H1 (cell line): ENCODE measurements at regions not wholly inside any gene's neighbourhood (a gene's known extent, or its start where the extent isn't known, plus 50 kb on each side); places are given as distances from the start of the nearest gene placed in this dataset.

Experiments used
- CTCF ChIA-PET: fragments of 300-600 bp; sonication (Branson Sonifier 250); formaldehyde crosslinking; loops from one replicate; lab custom pipeline; 2021; ENCODE audit not compliant: partially characterized antibody; lab: Charles Lee
- POLR2A ChIA-PET: fragments of 300-600 bp; sonication (Branson Sonifier 250); formaldehyde crosslinking; loops from one replicate; lab custom pipeline; 2021; ENCODE audit warnings: inconsistent platforms; ENCODE audit not compliant: partially characterized antibody; lab: Charles Lee
- DNase-seq, 2 experiments: peaks; one replicate each; pipeline versions ENCODE4 v3.0.0 to v3.0.0-alpha.2; 2010 to 2022; ENCODE audit warnings: low spot score in 2 of 2, low read depth in 1 of 2, mixed read lengths in 1 of 2
- FAIRE-seq: peaks from 2 replicates; lab custom pipeline; 2011; peaks lifted over from hg19 to GRCh38; lab: Jason Lieb, UNC
- H2AFZ ChIP-seq: 2 replicates; pipeline ENCODE4 v1.8.1; 2012; ENCODE audit warnings: low read length, inconsistent platforms
- H2AK5ac ChIP-seq: 2 replicates; pipeline ENCODE4 v1.6.1; 2013; ENCODE audit warnings: low read depth, low read length
- H2BK120ac ChIP-seq: replicated peaks from 2 replicates; pipeline ENCODE3; 2013; ENCODE audit warnings: low read depth, low read length, inconsistent platforms
- H2BK12ac ChIP-seq: 2 replicates; pipeline ENCODE4 v1.6.1; 2013; ENCODE audit warnings: low read depth, low read length
- H2BK15ac ChIP-seq: 2 replicates; pipeline ENCODE4 v1.6.1; 2013; ENCODE audit warnings: low read length
- H2BK20ac ChIP-seq: 2 replicates; pipeline ENCODE4 v1.6.1; 2013; ENCODE audit warnings: low read length
- H2BK5ac ChIP-seq: 2 replicates; pipeline ENCODE4 v1.6.1; 2013; ENCODE audit warnings: low read depth, low read length
- H3K14ac ChIP-seq: 2 replicates; pipeline ENCODE4 v1.6.1; 2013; ENCODE audit warnings: inconsistent platforms; ENCODE audit not compliant: insufficient read length
- H3K18ac ChIP-seq: 2 replicates; pipeline ENCODE4 v1.6.1; 2013; ENCODE audit warnings: low read length; ENCODE audit errors: extremely low read depth
- H3K23ac ChIP-seq: 2 replicates; pipeline ENCODE4 v1.6.1; 2013; ENCODE audit warnings: inconsistent platforms; ENCODE audit not compliant: insufficient read length
- H3K23me2 ChIP-seq: 2 replicates; pipeline ENCODE4 v1.6.1; 2013; ENCODE audit warnings: low read depth, low read length
- H3K27ac ChIP-seq: 2 replicates; pipeline ENCODE4 v1.6.1; 2011; ENCODE audit warnings: low read depth, low read length, inconsistent platforms
- H3K27me3 ChIP-seq, 4 experiments: replicated peaks in 1 of 4; 1 replicate in 1 of 4; 2 replicates in 3 of 4; pipeline versions ENCODE4 v1.6.1 to v1.8.1; 2011 to 2013; ENCODE audit warnings: low read length in 3 of 4, mild to moderate bottlenecking in 3 of 4, inconsistent platforms in 2 of 4, mixed read lengths in 2 of 4, moderate library complexity in 1 of 4; ENCODE audit not compliant: control insufficient read depth in 3 of 4, insufficient read depth in 3 of 4; ENCODE audit errors: extremely low read depth in 1 of 4
- H3K36me3 ChIP-seq, 4 experiments: 2 replicates each; pipeline versions ENCODE4 v1.6.1 to v1.8.1; 2011 to 2013; ENCODE audit warnings: mild to moderate bottlenecking in 4 of 4, low read length in 3 of 4, moderate library complexity in 2 of 4, control low read depth in 1 of 4, inconsistent platforms in 1 of 4; ENCODE audit not compliant: insufficient read depth in 4 of 4, control insufficient read depth in 2 of 4
- H3K4ac ChIP-seq: replicated peaks from 2 replicates; pipeline ENCODE3; 2013; ENCODE audit warnings: low read length, low read depth, mixed read lengths, inconsistent platforms; ENCODE audit not compliant: insufficient read length
- H3K4me1 ChIP-seq, 4 experiments: replicated peaks in 1 of 4; 1 replicate in 1 of 4; 2 replicates in 3 of 4; pipeline versions ENCODE4 v1.6.1 to v1.8.1; 2011 to 2013; ENCODE audit warnings: low read length in 3 of 4, inconsistent platforms in 2 of 4, mixed read lengths in 1 of 4; ENCODE audit not compliant: insufficient read depth in 4 of 4, control insufficient read depth in 3 of 4
- H3K4me2 ChIP-seq, 2 experiments: 2 replicates each; pipeline versions ENCODE4 v1.6.1 to v1.8.1; 2011 to 2013; ENCODE audit warnings: low read depth in 2 of 2, low read length in 2 of 2, control low read depth in 1 of 2, inconsistent platforms in 1 of 2, mild to moderate bottlenecking in 1 of 2; ENCODE audit not compliant: insufficient read depth in 1 of 2
- H3K4me3 ChIP-seq, 4 experiments: fragments of 200-600, 300-600 bp in 1 of 4; sonication (generic), shearing (Covaris generic), sonication (Bioruptor Twin) in 1 of 4; 2 replicates each; pipeline versions ENCODE4 v1.5.1 to v1.8.1; 2011 to 2016; ENCODE audit warnings: low read length in 4 of 4, low read depth in 3 of 4, control low read depth in 2 of 4, inconsistent platforms in 2 of 4, mild to moderate bottlenecking in 2 of 4, mixed read lengths in 1 of 4, moderate library complexity in 1 of 4; ENCODE audit not compliant: insufficient read depth in 2 of 4; ENCODE audit errors: extremely low read depth in 1 of 4
- H3K56ac ChIP-seq: replicated peaks from 2 replicates; pipeline ENCODE3; 2013; ENCODE audit warnings: low read depth, mild to moderate bottlenecking, mixed read lengths, low read length, inconsistent platforms; ENCODE audit not compliant: insufficient read length
- H3K79me1 ChIP-seq: 2 replicates; pipeline ENCODE4 v1.6.1; 2013; ENCODE audit warnings: low read depth, low read length, control low read depth
- H3K79me2 ChIP-seq, 2 experiments: 2 replicates each; pipeline versions ENCODE4 v1.6.1 to v1.8.1; 2012 to 2013; ENCODE audit warnings: low read length in 2 of 2, mild to moderate bottlenecking in 2 of 2, inconsistent platforms in 1 of 2; ENCODE audit not compliant: insufficient read depth in 2 of 2, control insufficient read depth in 1 of 2
- H3K9ac ChIP-seq, 4 experiments: replicated peaks in 1 of 4; 1 replicate in 1 of 4; 2 replicates in 3 of 4; pipeline versions ENCODE4 v1.6.1 to v1.8.1; 2011 to 2013; ENCODE audit warnings: low read depth in 3 of 4, low read length in 3 of 4, control low read depth in 2 of 4, mild to moderate bottlenecking in 2 of 4, moderate library complexity in 2 of 4, inconsistent platforms in 1 of 4; ENCODE audit errors: extremely low read depth in 1 of 4
- H3K9me3 ChIP-seq, 2 experiments: 2 replicates each; pipeline versions ENCODE4 v1.6.1 to v1.8.1; 2012 to 2013; ENCODE audit warnings: mild to moderate bottlenecking in 2 of 2, moderate library complexity in 2 of 2, control low read depth in 1 of 2, inconsistent platforms in 1 of 2, low read depth in 1 of 2, low read length in 1 of 2, mixed read lengths in 1 of 2; ENCODE audit not compliant: insufficient read depth in 2 of 2
- H4K20me1 ChIP-seq, 2 experiments: replicated peaks in 1 of 2; 2 replicates each; pipeline versions ENCODE3 to v1.8.1; 2011 to 2013; ENCODE audit warnings: inconsistent platforms in 2 of 2, low read length in 2 of 2, mild to moderate bottlenecking in 1 of 2; ENCODE audit not compliant: insufficient read depth in 2 of 2, control insufficient read depth in 1 of 2
- H4K5ac ChIP-seq: 2 replicates; pipeline ENCODE4 v1.6.1; 2013; ENCODE audit warnings: low read length, low read depth, mixed read lengths, inconsistent platforms; ENCODE audit not compliant: insufficient read length
- H4K8ac ChIP-seq: 2 replicates; pipeline ENCODE4 v1.8.0; 2013; ENCODE audit warnings: mild to moderate bottlenecking, moderate library complexity, low read length, inconsistent platforms; ENCODE audit not compliant: insufficient read depth; ENCODE audit errors: extremely low read depth
- H4K91ac ChIP-seq: replicated peaks from 2 replicates; pipeline ENCODE3; 2013; ENCODE audit warnings: low read length, mixed read lengths, inconsistent platforms; ENCODE audit not compliant: insufficient read length
- CBX8 ChIP-seq: fragments of 300-800, 300-1000 bp; sonication (generic); IDR thresholded peaks from 2 replicates; pipeline ENCODE4 v1.7.1; 2016; ENCODE audit warnings: low read depth, low read length, borderline replicate concordance
- CREB1 ChIP-seq: IDR thresholded peaks from 2 replicates; pipeline ENCODE4 v1.6.1; 2012; ENCODE audit warnings: inconsistent platforms
- GABPA ChIP-seq: IDR thresholded peaks from 2 replicates; pipeline ENCODE4 v1.6.1; 2011; ENCODE audit warnings: mild to moderate bottlenecking, low read length, moderate library complexity, borderline replicate concordance; ENCODE audit not compliant: insufficient read depth
- HDAC2 ChIP-seq, 2 experiments: fragments of 300-600 bp in 1 of 2; sonication (generic) in 1 of 2; IDR thresholded peaks; 2 replicates each; pipeline ENCODE4 v1.6.1; 2011 to 2012; ENCODE audit warnings: low read depth in 2 of 2, low read length in 2 of 2, mild to moderate bottlenecking in 2 of 2, moderate library complexity in 2 of 2, borderline replicate concordance in 1 of 2, inconsistent platforms in 1 of 2
- NRF1 ChIP-seq: IDR thresholded peaks from 2 replicates; pipeline ENCODE4 v1.6.1; 2011; ENCODE audit warnings: mild to moderate bottlenecking, low read depth, low read length, improper control_type of control experiment
- POLR2AphosphoS5 ChIP-seq: IDR thresholded peaks from 2 replicates; pipeline ENCODE4 v1.6.1; 2011; ENCODE audit warnings: low read depth, low read length
- RFX5 ChIP-seq: IDR thresholded peaks from 2 replicates; pipeline ENCODE4 v1.6.1; 2011; ENCODE audit warnings: low read depth, low read length, improper control_type of control experiment, borderline replicate concordance
- SIRT6 ChIP-seq: IDR thresholded peaks from one replicate; pipeline ENCODE4 v1.7.1; 2012; ENCODE audit warnings: low read length, inconsistent platforms
- WGBS, 2 experiments: shearing (Covaris generic) in 1 of 2; methylation state at CpG; one replicate each; pipeline versions ENCODE4 v1.1.6 to v1.1.7; 2013 to 2015; ENCODE audit warnings: low lambda C conversion rate in 2 of 2, mixed read lengths in 2 of 2, inconsistent platforms in 1 of 2, low coverage in 1 of 2, missing lambda C conversion rate in 1 of 2; ENCODE audit not compliant: insufficient replicate concordance in 2 of 2, insufficient coverage in 1 of 2, insufficient read length in 1 of 2; ENCODE audit errors: extremely low coverage in 1 of 2, missing lambda C conversion rate in 1 of 2; 5-methylcytosine and 5-hydroxymethylcytosine counted together
- TF ChIP-seq, protein P1 (sequence below), 3 experiments: IDR thresholded peaks; 1 replicate in 2 of 3; 2 replicates in 1 of 3; pipeline versions ENCODE4 v1.5.1 to v1.6.1; 2011; ENCODE audit warnings: low read length in 3 of 3, mild to moderate bottlenecking in 3 of 3, inconsistent platforms in 2 of 3, low read depth in 1 of 3, moderate library complexity in 1 of 3; ENCODE audit not compliant: insufficient read depth in 1 of 3; ENCODE audit errors: control extremely low read depth in 1 of 3

DNA sequence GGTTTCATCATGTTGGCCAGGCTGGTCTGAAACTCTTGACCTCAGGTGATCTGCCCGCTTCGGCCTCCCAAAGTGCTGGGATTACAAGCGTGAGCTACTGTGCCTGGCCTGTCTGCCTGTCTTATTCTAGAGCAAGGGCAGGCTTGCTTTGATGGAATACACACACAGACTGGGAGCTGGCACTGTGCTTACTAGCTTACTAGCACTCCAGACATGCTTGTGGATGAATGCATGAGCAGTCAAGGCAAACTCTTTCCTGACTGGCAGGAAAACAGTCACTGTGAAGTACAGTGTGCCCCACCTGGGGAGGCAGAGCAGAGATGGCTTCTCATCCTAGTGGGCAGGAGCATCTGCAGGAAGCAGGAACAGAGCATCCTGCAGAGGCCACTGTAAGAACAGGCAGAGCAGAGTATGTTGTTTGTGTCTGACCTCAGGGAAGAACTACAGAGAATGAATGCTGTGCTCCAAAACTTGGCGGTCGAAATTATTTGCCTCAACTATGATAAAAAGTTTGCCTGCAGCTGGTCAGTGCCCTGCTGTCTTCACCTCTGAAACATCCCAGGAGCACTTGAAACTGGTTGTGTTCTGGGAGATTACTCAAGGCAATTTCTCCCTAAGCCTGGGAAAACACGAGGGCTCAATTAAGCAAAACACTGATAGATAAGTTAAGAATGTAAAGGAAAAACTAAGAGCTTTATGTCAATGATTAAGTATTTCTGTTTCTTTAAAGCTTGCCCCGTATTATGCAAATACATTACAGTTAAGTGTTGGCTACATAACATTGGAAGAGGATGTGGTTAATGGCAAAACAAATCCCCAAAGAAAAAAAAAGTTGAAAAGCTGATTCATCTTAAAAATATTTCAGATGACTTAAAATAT lies 102.4 kb downstream of the VAPA start:
- H3K14ac ChIP-seq, result no peak overlapping the region
- no peak overlapping the region for H2BK120ac ChIP-seq
- H3K4ac ChIP-seq, result no peak overlapping the region
- FAIRE-seq (no peak), DNase-seq (no peak)
- no peak overlapping the region for H3K56ac ChIP-seq
- H2BK12ac ChIP-seq, result no peak overlapping the region; the same call in 1 of the 2 replicates
- no peak overlapping the region for H2BK5ac ChIP-seq
- H3K4me3 ChIP-seq, result no peak overlapping the region
- H2BK20ac ChIP-seq, result no peak overlapping the region
- no peaks in the 10 kb centered on the region for H3K36me3 ChIP-seq
- no peaks in the 10 kb centered on the region for H3K9me3 ChIP-seq
- no peak overlapping the region for H3K9ac ChIP-seq
- no peak overlapping the region for H4K8ac ChIP-seq
- H2AK5ac ChIP-seq, result no peak overlapping the region
- H4K5ac ChIP-seq, result no peak overlapping the region
- no peaks in the 10 kb centered on the region for H3K23me2 ChIP-seq
- 0 out of 7 replicates have a peak, but pooled peaks cover 0 to 2% (median 0%) of the 10 kb centered on the region in 4 experiments for H3K27me3 ChIP-seq
- no peaks in the 10 kb centered on the region for H4K20me1 ChIP-seq
- 87% methylated on average over 7 of the region's 7 CpGs; no CpG with 5 or more reads in 1 of the 2 experiments for WGBS, 2 experiments
- POLR2A ChIA-PET, result no interaction called here
- no peak overlapping the region for H3K18ac ChIP-seq
- no peaks in the 10 kb centered on the region for H3K4me1 ChIP-seq
- H3K27ac ChIP-seq, result no peak overlapping the region
- 0 out of 2 replicates have a peak overlapping the region, but pooled peaks have one; percentile 77 for H2AFZ ChIP-seq
- H3K79me1 ChIP-seq, result no peaks in the 10 kb centered on the region
- H3K4me2 ChIP-seq, result no peak overlapping the region
- no peak overlapping the region for H3K23ac ChIP-seq
- CTCF ChIA-PET, result interaction anchor here (0.6 to 3.1 kb wide), 8 partner anchors 10 to 503 kb away, joined by 3 to 13 read pairs (median 4); no protein-coding TSS in a partner anchor
- no peak overlapping the region for H4K91ac ChIP-seq
- no peaks in the 10 kb centered on the region for H3K79me2 ChIP-seq
- no peak overlapping the region for H2BK15ac ChIP-seq
- TF ChIP-seq, protein P1, sequence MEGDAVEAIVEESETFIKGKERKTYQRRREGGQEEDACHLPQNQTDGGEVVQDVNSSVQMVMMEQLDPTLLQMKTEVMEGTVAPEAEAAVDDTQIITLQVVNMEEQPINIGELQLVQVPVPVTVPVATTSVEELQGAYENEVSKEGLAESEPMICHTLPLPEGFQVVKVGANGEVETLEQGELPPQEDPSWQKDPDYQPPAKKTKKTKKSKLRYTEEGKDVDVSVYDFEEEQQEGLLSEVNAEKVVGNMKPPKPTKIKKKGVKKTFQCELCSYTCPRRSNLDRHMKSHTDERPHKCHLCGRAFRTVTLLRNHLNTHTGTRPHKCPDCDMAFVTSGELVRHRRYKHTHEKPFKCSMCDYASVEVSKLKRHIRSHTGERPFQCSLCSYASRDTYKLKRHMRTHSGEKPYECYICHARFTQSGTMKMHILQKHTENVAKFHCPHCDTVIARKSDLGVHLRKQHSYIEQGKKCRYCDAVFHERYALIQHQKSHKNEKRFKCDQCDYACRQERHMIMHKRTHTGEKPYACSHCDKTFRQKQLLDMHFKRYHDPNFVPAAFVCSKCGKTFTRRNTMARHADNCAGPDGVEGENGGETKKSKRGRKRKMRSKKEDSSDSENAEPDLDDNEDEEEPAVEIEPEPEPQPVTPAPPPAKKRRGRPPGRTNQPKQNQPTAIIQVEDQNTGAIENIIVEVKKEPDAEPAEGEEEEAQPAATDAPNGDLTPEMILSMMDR (IDR thresholded peaks at IDR 0.05; ENCODE audit: control extremely low read depth in 1 of 3, insufficient read depth in 1 of 3, low read depth in 1 of 3, low read length in 3 of 3), result peak; percentile 20 to 40 (median 30); a peak in 2 of 4 replicates
- TF ChIP-seq NRF1 (no peak), CREB1 (no peak), HDAC2 (IDR thresholded peaks at IDR 0.05; ENCODE audit: borderline replicate concordance in 1 of 2, low read depth in 2 of 2, low read length in 2 of 2) (no peak), RFX5 (no peak), GABPA (no peak), POLR2AphosphoS5 (no peak), CBX8 (no peak), SIRT6 (no peak)
